ENCODE measurements at regions not wholly inside any gene's neighbourhood (a gene's known extent, or its start where the extent isn't known, plus 50 kb on each side); places are given as distances from the start of the nearest gene placed in this dataset.

- H3K4me3 ChIP-seq (ENCODE audit: low read depth, low read length): no peak overlapping the region
- TF ChIP-seq CTCF (IDR thresholded peaks at IDR 0.05; ENCODE audit: insufficient read depth, low read length): no peak
- DNase-seq (ENCODE audit: low read depth): no peak
These were observed 145.2 kb downstream of the RBFOX3 start for GRCh38 chr17:79465681-79466025.

GRCh38 chr17:79465011-79465680 is 145.7 kb downstream of the RBFOX3 start:
- DNase-seq (ENCODE audit: low read depth): no peak
- TF ChIP-seq CTCF (IDR thresholded peaks at IDR 0.05; ENCODE audit: insufficient read depth, low read length): no peak
- H3K4me3 ChIP-seq (ENCODE audit: low read depth, low read length): no peak overlapping the region

DNA sequence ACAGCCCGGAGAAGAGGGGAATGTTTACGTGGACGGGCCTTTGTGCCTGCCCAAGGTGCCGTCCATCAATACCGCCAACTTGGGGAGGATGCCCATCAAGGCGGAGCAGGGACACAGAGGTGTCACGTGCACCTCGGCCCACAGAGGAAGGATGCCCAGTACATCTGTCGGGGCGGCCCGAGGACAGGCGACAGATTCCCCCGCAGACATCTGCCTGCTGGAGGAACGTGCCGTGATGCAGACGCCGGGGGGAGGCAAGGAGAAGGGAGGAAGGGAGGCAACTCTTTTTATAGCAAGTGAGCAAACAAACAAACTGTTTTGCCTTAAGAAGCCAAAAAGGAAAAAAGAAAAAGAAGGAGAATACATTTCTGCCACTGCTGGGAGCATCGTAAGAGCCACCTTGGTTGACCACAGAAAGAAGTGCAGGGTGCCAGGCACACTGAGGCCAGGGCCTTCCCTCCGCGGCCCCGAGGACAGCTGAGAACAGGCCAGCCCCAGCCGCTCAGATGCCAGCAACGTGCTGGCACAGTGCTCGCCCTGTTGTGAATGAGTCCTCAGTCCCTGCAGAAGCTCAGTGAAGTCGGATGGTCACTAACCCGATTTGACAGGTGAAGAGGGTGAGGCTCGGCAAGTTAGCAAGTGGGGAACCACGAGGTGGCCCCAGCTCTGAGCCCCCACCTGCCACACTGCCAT is 146.4 kb downstream of the RBFOX3 start:
- no peak for TF ChIP-seq CTCF (IDR thresholded peaks at IDR 0.05; ENCODE audit: insufficient read depth, low read length)
- H3K4me3 ChIP-seq (ENCODE audit: low read depth, low read length): no peak overlapping the region
- DNase-seq (ENCODE audit: low read depth): no peak

- no peak overlapping the region for H3K4me3 ChIP-seq (ENCODE audit: low read depth, low read length)
- DNase-seq (ENCODE audit: low read depth): no peak
- TF ChIP-seq CTCF (IDR thresholded peaks at IDR 0.05; ENCODE audit: insufficient read depth, low read length): no peak
These were observed 147.2 kb downstream of the RBFOX3 start for GRCh38 chr17:79463421-79464317.

- H3K4me3 ChIP-seq (ENCODE audit: low read depth, low read length): no peak overlapping the region
- TF ChIP-seq CTCF (IDR thresholded peaks at IDR 0.05; ENCODE audit: insufficient read depth, low read length): no peak
- no peak for DNase-seq (ENCODE audit: low read depth)
These were observed 149.8 kb downstream of the RBFOX3 start for GRCh38 chr17:79461041-79461440.

GRCh38 chr17:79459846-79460245 is 151.0 kb downstream of the RBFOX3 start:
- no peak for DNase-seq (ENCODE audit: low read depth)
- no peak for TF ChIP-seq CTCF (IDR thresholded peaks at IDR 0.05; ENCODE audit: insufficient read depth, low read length)
- H3K4me3 ChIP-seq (ENCODE audit: low read depth, low read length): no peak overlapping the region

Data from fibroblast of the aortic adventitia (primary cell).